Astrocyte (in vitro differentiated cells and primary cell): ENCODE measurements at regions not wholly inside any gene's neighbourhood (a gene's known extent, or its start where the extent isn't known, plus 50 kb on each side); places are given as distances from the start of the nearest gene placed in this dataset.

ENCODE experiments used
- EZH2 ChIP-seq: IDR thresholded peaks from 2 replicates; pipeline ENCODE4 v1.6.1; 2012; ENCODE audit warnings: mild to moderate bottlenecking, low read length, inconsistent platforms; ENCODE audit not compliant: insufficient read depth
- TF ChIP-seq, protein P1 (sequence below): IDR thresholded peaks from 2 replicates; pipeline ENCODE4 v1.5.1; 2011; ENCODE audit warnings: low read depth, mild to moderate bottlenecking, inconsistent platforms, low read length, moderate library complexity; ENCODE audit not compliant: insufficient read depth

DNA sequence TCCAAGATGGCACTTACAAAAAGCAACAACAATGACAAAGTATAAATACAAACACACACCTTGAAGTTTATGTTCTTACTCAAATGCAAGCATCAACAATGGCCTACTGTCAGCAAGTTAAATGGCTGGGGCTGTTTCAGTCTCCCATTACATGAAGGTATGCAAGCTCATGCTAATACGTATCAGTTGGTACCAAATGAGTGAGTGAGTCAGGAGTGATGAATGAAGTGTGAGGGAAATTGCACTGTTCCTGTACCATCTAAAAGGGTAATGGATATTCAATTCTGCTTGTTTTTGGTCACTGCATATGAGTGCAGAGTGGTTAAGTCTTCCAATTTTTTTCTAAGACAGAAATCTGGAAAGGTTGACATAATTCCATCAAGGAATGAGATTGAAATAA lies 964.9 kb downstream of the MAT2B start:
- no peak for TF ChIP-seq EZH2
- TF ChIP-seq, protein P1, sequence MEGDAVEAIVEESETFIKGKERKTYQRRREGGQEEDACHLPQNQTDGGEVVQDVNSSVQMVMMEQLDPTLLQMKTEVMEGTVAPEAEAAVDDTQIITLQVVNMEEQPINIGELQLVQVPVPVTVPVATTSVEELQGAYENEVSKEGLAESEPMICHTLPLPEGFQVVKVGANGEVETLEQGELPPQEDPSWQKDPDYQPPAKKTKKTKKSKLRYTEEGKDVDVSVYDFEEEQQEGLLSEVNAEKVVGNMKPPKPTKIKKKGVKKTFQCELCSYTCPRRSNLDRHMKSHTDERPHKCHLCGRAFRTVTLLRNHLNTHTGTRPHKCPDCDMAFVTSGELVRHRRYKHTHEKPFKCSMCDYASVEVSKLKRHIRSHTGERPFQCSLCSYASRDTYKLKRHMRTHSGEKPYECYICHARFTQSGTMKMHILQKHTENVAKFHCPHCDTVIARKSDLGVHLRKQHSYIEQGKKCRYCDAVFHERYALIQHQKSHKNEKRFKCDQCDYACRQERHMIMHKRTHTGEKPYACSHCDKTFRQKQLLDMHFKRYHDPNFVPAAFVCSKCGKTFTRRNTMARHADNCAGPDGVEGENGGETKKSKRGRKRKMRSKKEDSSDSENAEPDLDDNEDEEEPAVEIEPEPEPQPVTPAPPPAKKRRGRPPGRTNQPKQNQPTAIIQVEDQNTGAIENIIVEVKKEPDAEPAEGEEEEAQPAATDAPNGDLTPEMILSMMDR, result no peak
